Stimulated activated CD4-positive, alpha-beta T cell treated with anti-CD3 and anti-CD28 coated beads, Interleukin-4, amount 100 ng/mL, for 1 hour (primary cell): ENCODE measurements at regions not wholly inside any gene's neighbourhood (a gene's known extent, or its start where the extent isn't known, plus 50 kb on each side); places are given as distances from the start of the nearest gene placed in this dataset.

Experiments used
- DNase-seq: peaks from one replicate; pipeline ENCODE4 v3.0.0-alpha.2; 2020

- no peak for DNase-seq
Observed at GRCh38 chr1:163664671-163665335, 343.0 kb downstream of the NUF2 start.

GRCh38 chr1:163668472-163668871 lies 346.7 kb downstream of the NUF2 start:
- no peak for DNase-seq

- DNase-seq = no peak
Observed at GRCh38 chr1:163670989-163671757, 349.4 kb downstream of the NUF2 start.

DNA sequence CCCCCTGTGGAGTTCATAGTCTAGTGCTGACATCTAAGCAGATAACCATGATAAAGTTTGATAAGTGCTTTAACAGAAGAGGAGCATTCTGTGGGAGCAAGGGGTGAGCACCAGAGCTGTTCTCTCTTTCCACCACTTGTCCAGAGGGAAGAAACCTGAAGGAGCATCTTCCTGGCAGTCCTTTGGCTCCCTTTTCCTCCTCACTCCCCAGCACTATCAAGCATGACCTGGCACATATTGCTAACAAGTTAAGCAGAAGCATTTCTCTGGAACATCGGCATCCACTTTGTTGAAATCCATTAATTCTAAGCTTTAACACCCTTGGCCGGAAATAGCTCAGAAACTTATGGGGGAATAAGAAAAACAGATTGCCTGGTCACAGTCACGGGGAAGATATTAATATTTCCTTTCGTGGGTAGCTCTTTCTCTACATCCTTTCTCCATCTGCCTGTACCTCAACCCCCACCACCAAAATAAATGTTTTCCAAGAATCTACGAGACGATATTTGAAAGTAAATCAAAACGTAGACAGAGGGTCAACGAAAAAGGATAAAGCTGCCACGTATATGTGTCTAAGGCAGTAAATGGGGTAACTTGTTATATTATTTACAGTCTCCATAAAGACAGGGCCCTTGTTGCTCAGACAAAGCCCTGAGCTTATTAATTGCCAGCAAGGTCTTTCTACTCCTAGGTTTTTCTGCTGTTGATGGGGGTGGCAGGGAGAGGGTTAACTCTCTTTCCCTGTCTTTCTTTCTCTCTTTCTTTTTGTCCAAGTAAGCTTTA lies 351.4 kb downstream of the NUF2 start:
- no peak for DNase-seq

GRCh38 chr1:163673759-163674151 lies 352.0 kb downstream of the NUF2 start:
- DNase-seq = no peak

DNA sequence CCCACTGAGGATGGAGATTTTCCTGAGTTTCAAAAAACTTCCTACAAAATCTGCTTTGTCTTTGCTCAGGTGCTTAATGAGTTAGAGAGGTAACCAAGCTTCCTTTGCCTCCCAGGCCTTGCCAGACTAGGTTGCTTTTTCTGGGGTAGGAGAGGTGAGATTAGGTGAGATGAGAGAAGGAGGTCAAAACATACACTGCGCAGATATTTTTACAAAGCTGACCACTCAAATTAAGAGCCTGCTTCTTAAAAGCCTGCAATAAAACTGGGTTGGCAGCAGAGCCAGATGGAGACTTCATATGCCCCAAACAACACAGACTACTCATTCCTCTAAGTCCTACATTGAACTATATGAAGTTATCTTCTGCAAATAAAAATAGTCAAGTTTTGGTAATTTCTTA lies 352.5 kb downstream of the NUF2 start:
- no peak for DNase-seq

DNA sequence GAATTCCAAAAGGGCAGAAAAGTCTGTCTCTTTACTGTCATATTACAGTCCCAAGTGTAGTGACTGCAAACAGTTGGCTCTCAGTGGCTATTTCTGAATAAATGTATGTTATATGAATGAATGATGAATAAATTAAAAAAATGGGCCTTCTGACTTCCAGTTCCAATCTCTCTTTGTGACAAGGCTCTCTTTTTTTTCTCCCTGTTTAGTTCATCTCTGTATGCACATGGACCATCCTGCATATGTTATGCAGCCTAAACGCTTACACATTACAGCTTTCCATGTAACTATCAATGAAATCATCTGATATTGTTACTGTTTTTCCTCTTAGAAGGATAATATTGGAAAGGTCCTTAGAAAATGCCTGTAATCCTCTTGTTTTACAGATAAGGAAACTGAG lies 363.0 kb downstream of the NUF2 start:
- no peak for DNase-seq

GRCh38 chr1:163692266-163692665 lies 370.5 kb downstream of the NUF2 start:
- DNase-seq = no peak

DNA sequence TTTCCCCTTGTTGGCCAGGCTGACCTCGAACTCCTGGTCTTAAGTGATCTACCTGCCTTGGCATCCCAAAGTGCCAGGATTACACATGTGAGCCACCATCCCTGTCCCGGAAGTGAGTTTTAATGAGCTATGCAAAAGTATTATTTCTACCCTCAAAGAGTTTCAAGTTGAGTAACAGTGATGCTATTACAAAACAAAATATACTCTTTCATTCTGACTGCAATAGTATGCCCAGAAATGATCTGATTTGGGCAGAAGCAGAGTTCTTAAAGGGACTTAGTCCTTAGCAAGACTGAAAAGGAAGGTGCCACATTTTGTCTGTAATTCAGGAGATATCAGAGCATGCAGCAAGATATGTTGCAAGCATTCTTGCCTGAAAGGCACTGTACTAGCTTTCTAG lies 375.4 kb downstream of the NUF2 start:
- no peak for DNase-seq

DNA sequence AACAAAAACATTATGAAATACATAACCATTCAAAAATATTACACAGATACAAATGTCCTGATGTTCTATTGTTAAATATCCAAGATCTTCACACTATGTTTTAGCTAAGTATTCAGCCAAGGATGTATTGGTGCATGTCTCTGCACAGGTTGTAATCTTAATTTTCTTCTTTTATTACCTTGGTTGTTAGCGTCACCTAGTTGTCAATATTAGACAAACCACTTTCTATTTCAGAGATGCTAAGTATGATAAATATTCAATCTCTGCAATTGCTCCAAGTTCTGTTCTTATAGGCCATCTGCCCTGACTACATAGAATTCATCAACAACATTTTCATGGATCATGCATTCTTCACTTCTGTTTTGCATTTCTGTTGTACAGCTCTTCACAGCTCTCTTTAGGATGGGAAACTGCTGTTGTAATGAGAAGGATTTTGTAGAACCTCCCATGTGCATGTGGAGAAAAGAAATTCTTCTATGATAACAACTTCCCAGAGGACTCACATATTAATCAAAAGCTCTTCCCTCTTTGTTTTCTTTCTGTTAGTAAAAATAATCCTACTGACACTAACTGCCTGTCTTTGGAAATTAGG lies 380.1 kb downstream of the NUF2 start:
- no peak for DNase-seq

DNA sequence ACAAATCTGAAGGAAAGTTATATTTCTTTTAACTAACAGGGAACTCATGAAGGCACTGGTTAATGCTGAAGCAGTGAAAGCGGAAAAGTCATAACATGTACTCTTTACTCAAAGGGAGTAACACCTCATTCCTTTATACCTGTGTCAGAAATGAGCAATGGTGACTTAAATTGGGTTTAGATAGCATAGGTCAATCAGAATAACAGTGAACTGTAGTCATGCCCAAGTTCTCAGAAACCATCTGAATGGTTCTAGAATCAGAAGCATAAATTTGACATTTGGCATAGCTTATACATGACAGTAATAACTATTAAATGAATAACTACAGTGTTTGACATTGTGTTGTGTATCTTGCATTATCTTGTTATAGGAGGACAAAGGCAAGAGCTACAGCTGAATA lies 382.0 kb downstream of the NUF2 start:
- DNase-seq = no peak

DNA sequence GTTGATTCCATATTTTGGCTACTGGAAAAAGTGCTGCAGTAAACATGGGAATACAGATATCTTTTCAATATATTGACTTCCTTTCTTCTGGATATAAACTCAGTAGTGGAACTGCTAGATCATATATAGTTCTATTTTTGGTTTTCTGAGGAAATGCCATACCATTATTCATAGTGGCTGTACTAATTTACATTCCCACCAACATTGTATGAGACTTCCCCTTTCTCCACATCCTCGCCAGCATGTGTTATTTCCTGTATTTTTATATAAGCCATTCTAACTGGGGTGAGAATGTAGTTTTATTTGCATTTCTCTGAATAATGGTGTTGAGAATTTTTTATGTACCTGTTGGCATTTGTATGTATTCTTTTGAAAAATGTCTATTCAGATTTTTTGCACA lies 385.2 kb downstream of the NUF2 start:
- no peak for DNase-seq

DNA sequence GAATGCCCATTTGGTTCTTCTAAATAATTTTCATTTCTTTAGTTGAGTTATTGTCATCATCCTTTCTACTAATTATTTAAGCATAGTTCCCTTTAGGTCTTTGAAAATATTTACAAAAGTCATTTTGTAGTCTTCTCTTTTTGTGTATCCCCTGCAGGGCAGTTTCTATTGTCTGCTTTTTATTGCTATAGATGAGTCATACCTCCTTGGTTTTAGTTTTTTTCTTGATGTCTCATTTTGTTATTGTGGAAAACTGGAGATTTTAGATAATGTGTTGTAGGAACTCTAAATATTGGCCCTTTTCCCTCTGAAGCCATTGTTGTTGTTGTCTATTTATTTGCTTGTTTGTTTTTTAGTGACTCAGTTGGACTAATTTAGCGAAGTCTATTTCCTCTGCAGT lies 387.9 kb downstream of the NUF2 start:
- DNase-seq = no peak

DNA sequence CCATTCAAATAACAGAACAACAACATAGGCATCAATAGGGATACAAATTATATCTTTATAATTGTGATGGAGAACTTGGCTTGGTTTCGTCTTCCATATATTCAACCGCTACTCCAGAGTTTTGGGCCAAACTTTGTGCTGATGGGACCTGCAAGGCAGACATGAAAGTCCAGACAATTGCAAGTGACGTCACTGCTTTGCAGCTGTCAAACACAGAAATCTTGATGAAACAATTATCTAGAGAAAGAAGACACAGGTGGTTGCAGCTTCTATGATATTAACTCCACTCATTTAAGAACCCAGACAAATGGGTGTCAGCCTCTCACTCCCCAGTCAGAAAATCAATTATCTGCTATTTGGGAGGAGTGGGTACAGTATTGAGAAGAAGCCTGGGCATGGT lies 390.6 kb downstream of the NUF2 start:
- no peak for DNase-seq

DNA sequence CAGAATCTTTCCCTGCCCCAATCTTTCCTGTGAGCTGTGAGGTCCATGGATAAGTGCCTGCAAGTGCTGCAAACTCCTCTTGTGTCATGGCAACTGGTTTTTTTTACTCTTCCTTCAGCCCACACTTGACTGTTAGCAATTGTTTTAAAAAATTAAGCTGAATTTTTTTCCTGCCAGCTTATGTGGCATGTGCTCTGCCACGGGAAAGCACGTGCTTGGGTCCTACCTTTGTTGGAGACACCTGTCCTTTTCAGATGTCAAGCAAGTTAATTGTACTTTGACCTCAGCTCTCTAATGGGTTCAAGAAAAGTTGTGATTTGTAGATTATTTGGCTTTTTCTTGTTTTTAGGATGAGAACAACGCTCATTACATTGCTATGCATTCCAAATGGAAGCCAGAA lies 398.5 kb downstream of the NUF2 start:
- DNase-seq = no peak

DNA sequence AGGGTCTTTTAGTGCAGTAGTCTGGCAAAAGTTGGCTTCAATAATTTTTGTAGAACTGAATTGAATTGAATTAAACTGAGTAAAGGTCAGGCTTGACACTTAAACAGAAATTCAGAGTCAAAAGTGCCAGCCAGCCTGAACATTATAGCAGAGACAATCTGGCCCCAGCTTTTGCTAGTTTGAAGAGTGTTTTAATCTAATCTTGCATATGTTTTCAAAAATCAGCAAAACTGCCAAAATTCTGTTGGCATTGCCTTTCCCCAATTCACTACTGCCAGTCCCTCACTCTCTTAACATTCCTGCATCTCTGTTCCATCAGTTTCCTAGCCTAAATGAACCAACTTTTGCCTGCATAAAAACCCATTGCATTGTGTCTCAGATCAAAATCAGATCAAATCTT lies 403.8 kb downstream of the NUF2 start:
- no peak for DNase-seq

- no peak for DNase-seq
Observed at GRCh38 chr1:163730411-163730821, 408.7 kb downstream of the NUF2 start.

- no peak for DNase-seq
Observed at GRCh38 chr1:163737261-163737660, 415.5 kb downstream of the NUF2 start.

- no peak for DNase-seq
Observed at GRCh38 chr1:163744301-163744887, 422.6 kb downstream of the NUF2 start.

DNA sequence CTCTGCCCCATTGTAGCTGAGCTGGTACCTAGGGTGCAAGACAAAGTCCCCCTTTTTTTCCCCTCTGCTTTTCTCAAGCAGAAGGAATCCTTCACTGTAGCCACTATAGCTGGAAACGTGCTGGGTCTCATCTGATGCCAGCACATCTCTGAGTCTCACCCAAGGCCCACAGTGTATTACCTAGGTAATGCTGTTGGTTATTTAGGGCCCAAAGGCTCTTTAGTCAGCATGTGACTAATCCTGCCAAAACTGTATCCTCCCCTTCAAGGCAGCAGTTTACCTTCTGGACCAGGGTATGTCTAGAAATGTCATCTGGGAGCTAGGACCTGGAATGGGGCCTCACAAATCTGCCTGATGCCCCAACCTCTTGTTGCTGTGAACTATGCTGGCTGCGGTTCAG lies 423.4 kb downstream of the NUF2 start:
- DNase-seq = no peak

DNA sequence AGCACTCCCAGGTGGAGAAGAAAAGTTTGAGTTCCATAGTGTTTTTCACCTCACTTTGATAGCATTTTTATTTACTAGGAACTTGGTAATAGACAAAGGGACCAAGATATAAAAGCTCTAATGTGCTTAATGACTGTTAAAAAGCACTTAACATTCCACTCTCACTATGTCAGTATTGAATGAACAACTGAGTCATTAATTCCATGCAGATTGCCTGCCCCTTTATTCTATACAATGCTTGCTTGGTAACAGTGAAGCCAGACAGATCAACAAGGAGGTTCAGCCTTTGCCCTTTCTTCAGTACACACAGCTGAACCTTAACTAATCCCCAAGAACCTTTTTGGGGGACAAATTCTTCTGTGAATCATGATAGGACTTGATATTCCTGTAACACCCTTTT lies 425.5 kb downstream of the NUF2 start:
- DNase-seq = no peak

- no peak for DNase-seq
Observed at GRCh38 chr1:163747855-163748254, 426.1 kb downstream of the NUF2 start.

GRCh38 chr1:163758977-163759670 lies 437.4 kb downstream of the NUF2 start:
- no peak for DNase-seq
